ENCODE measurements at regions not wholly inside any gene's neighbourhood (a gene's known extent, or its start where the extent isn't known, plus 50 kb on each side); places are given as distances from the start of the nearest gene placed in this dataset.

- Histone ChIP-seq H3K79me2 (ENCODE audit: control insufficient read depth, insufficient read depth, low read length, poor library complexity) (no peaks in the 10 kb centered on the region), H2BK12ac (ENCODE audit: low read length) (peak overlapping the region; percentile 93), H3K79me1 (ENCODE audit: low read length) (peaks cover 36% of the 10 kb centered on the region), H3K36me3 (ENCODE audit: control insufficient read depth in 1 of 2, insufficient read depth in 2 of 2, low read length in 2 of 2) (no peaks in the 10 kb centered on the region), H2AK5ac (ENCODE audit: low read length) (peak overlapping the region; percentile 67), H3K4me1 (ENCODE audit: control insufficient read depth in 1 of 2, insufficient read depth in 2 of 2, low read length in 2 of 2) (peaks cover 20 to 25% of the 10 kb centered on the region in 2 experiments), H3K27me3 (ENCODE audit: insufficient read depth, low read length) (no peaks in the 10 kb centered on the region), H3K9ac (ENCODE audit: low read length) (no peak overlapping the region), H3K4ac (ENCODE audit: low read depth, low read length) (peak overlapping the region; percentile 37), H2AFZ (ENCODE audit: insufficient read depth, low read length, poor library complexity) (peak overlapping the region; percentile 30), H3K9me3 (ENCODE audit: insufficient read depth, low read depth, low read length) (no peaks in the 10 kb centered on the region), H3K14ac (ENCODE audit: low read length) (peak overlapping the region; percentile 55), H3K4me3 (ENCODE audit: low read depth, low read length) (no peak overlapping the region), H3K23ac (ENCODE audit: low read length) (no peak overlapping the region), H3K4me2 (ENCODE audit: low read length) (no peak overlapping the region), H4K8ac (ENCODE audit: low read depth, low read length) (peak overlapping the region; percentile 75), H2BK5ac (ENCODE audit: low read depth, low read length, poor library complexity) (peak overlapping the region; percentile 89), H2BK120ac (ENCODE audit: insufficient read depth, low read length, poor library complexity) (peak overlapping the region; percentile 94), H3K27ac (ENCODE audit: low read depth, low read length) (peak overlapping the region; percentile 83), H4K91ac (ENCODE audit: low read depth, low read length) (peak overlapping the region; percentile 94), H3K18ac (ENCODE audit: low read length) (peak overlapping the region; percentile 84), H4K12ac (ENCODE audit: low read depth, low read length) (peak overlapping the region; percentile 73)
- DNase-seq = no peak
- WGBS (ENCODE audit: extremely low coverage, insufficient coverage, insufficient read length) = no CpG with 5 or more reads among the region's 15 CpGs
Measured at GRCh38 chr7:3243680-3244079, 57.4 kb upstream of the SDK1 start.

GRCh38 chr7:3244241-3244814 is 56.7 kb upstream of the SDK1 start:
- Histone ChIP-seq H2BK120ac (ENCODE audit: insufficient read depth, low read length, poor library complexity) (peak overlapping the region; percentile 94), H3K79me2 (ENCODE audit: control insufficient read depth, insufficient read depth, low read length, poor library complexity) (no peaks in the 10 kb centered on the region), H3K36me3 (ENCODE audit: control insufficient read depth in 1 of 2, insufficient read depth in 2 of 2, low read length in 2 of 2) (no peaks in the 10 kb centered on the region)

GRCh38 chr7:3245077-3245476 is 56.0 kb upstream of the SDK1 start:
- no peak overlapping the region for H2AFZ ChIP-seq (ENCODE audit: insufficient read depth, low read length, poor library complexity)
- no peak overlapping the region for H2AK5ac ChIP-seq (ENCODE audit: low read length)
- peaks cover 24 to 30% of the 10 kb centered on the region in 2 experiments for H3K4me1 ChIP-seq (ENCODE audit: control insufficient read depth in 1 of 2, insufficient read depth in 2 of 2, low read length in 2 of 2)
- H3K79me2 ChIP-seq (ENCODE audit: control insufficient read depth, insufficient read depth, low read length, poor library complexity) = no peaks in the 10 kb centered on the region
- peak overlapping the region; percentile 61 for H2BK120ac ChIP-seq (ENCODE audit: insufficient read depth, low read length, poor library complexity)
- peak overlapping the region; percentile 87 for H3K27ac ChIP-seq (ENCODE audit: low read depth, low read length)
- H3K36me3 ChIP-seq (ENCODE audit: control insufficient read depth in 1 of 2, insufficient read depth in 2 of 2, low read length in 2 of 2) = no peaks in the 10 kb centered on the region
- H3K18ac ChIP-seq (ENCODE audit: low read length) = no peak overlapping the region
- peak overlapping the region; percentile 10 for H4K8ac ChIP-seq (ENCODE audit: low read depth, low read length)
- H3K79me1 ChIP-seq (ENCODE audit: low read length) = peaks cover 40% of the 10 kb centered on the region
- H4K91ac ChIP-seq (ENCODE audit: low read depth, low read length) = peak overlapping the region; percentile 90
- H3K4ac ChIP-seq (ENCODE audit: low read depth, low read length) = no peak overlapping the region
- no CpG with 5 or more reads among the region's 2 CpGs for WGBS (ENCODE audit: extremely low coverage, insufficient coverage, insufficient read length)
- H2BK5ac ChIP-seq (ENCODE audit: low read depth, low read length, poor library complexity) = peak overlapping the region; percentile 60
- H4K12ac ChIP-seq (ENCODE audit: low read depth, low read length) = no peak overlapping the region
- H3K9ac ChIP-seq (ENCODE audit: low read length) = no peak overlapping the region
- no peaks in the 10 kb centered on the region for H3K9me3 ChIP-seq (ENCODE audit: insufficient read depth, low read depth, low read length)
- H3K27me3 ChIP-seq (ENCODE audit: insufficient read depth, low read length) = no peaks in the 10 kb centered on the region
- H3K14ac ChIP-seq (ENCODE audit: low read length) = peak overlapping the region; percentile 2
- no peak overlapping the region for H3K4me2 ChIP-seq (ENCODE audit: low read length)
- peak overlapping the region; percentile 82 for H2BK12ac ChIP-seq (ENCODE audit: low read length)
- no peak overlapping the region for H3K23ac ChIP-seq (ENCODE audit: low read length)
- no peak overlapping the region for H3K4me3 ChIP-seq (ENCODE audit: low read depth, low read length)
- no peak for DNase-seq

More at GRCh38 chr7:3244241-3244814, 56.7 kb upstream of the SDK1 start:
- Histone ChIP-seq H3K9me3 (ENCODE audit: insufficient read depth, low read depth, low read length) (no peaks in the 10 kb centered on the region), H3K23ac (ENCODE audit: low read length) (no peak overlapping the region), H4K91ac (ENCODE audit: low read depth, low read length) (peak overlapping the region; percentile 94), H3K18ac (ENCODE audit: low read length) (no peak overlapping the region), H4K8ac (ENCODE audit: low read depth, low read length) (peak overlapping the region; percentile 75), H3K4me1 (ENCODE audit: control insufficient read depth in 1 of 2, insufficient read depth in 2 of 2, low read length in 2 of 2) (peaks cover 24 to 30% of the 10 kb centered on the region in 2 experiments), H3K4ac (ENCODE audit: low read depth, low read length) (peak overlapping the region; percentile 34), H3K9ac (ENCODE audit: low read length) (no peak overlapping the region), H4K12ac (ENCODE audit: low read depth, low read length) (no peak overlapping the region), H2AK5ac (ENCODE audit: low read length) (peak overlapping the region; percentile 26), H2BK12ac (ENCODE audit: low read length) (peak overlapping the region; percentile 93), H3K79me1 (ENCODE audit: low read length) (peaks cover 40% of the 10 kb centered on the region), H2BK5ac (ENCODE audit: low read depth, low read length, poor library complexity) (peak overlapping the region; percentile 89), H2AFZ (ENCODE audit: insufficient read depth, low read length, poor library complexity) (no peak overlapping the region), H3K27me3 (ENCODE audit: insufficient read depth, low read length) (no peaks in the 10 kb centered on the region), H3K14ac (ENCODE audit: low read length) (peak overlapping the region; percentile 55), H3K4me2 (ENCODE audit: low read length) (peak overlapping the region; percentile 23), H3K4me3 (ENCODE audit: low read depth, low read length) (no peak overlapping the region), H3K27ac (ENCODE audit: low read depth, low read length) (peak overlapping the region; percentile 83)
- no CpG with 5 or more reads among the region's 7 CpGs for WGBS (ENCODE audit: extremely low coverage, insufficient coverage, insufficient read length)
- no peak for DNase-seq

- H3K27me3 ChIP-seq (ENCODE audit: insufficient read depth, low read length) = no peaks in the 10 kb centered on the region
- peak overlapping the region; percentile 60 for H2BK5ac ChIP-seq (ENCODE audit: low read depth, low read length, poor library complexity)
- H3K18ac ChIP-seq (ENCODE audit: low read length) = peak overlapping the region; percentile 26
- H2AFZ ChIP-seq (ENCODE audit: insufficient read depth, low read length, poor library complexity) = no peak overlapping the region
- peak overlapping the region; percentile 87 for H3K27ac ChIP-seq (ENCODE audit: low read depth, low read length)
- WGBS (ENCODE audit: extremely low coverage, insufficient coverage, insufficient read length) = no CpG with 5 or more reads among the region's 3 CpGs
- peak overlapping the region; percentile 2 for H2AK5ac ChIP-seq (ENCODE audit: low read length)
- H3K9me3 ChIP-seq (ENCODE audit: insufficient read depth, low read depth, low read length) = no peaks in the 10 kb centered on the region
- H3K14ac ChIP-seq (ENCODE audit: low read length) = peak overlapping the region; percentile 2
- peak overlapping the region; percentile 90 for H4K91ac ChIP-seq (ENCODE audit: low read depth, low read length)
- H3K4ac ChIP-seq (ENCODE audit: low read depth, low read length) = no peak overlapping the region
- H4K12ac ChIP-seq (ENCODE audit: low read depth, low read length) = no peak overlapping the region
- peak overlapping the region; percentile 8 for H4K8ac ChIP-seq (ENCODE audit: low read depth, low read length)
- H3K9ac ChIP-seq (ENCODE audit: low read length) = no peak overlapping the region
- peaks cover 24 to 31% of the 10 kb centered on the region in 2 experiments for H3K4me1 ChIP-seq (ENCODE audit: control insufficient read depth in 1 of 2, insufficient read depth in 2 of 2, low read length in 2 of 2)
- peak overlapping the region; percentile 82 for H2BK12ac ChIP-seq (ENCODE audit: low read length)
- H3K23ac ChIP-seq (ENCODE audit: low read length) = no peak overlapping the region
- H3K36me3 ChIP-seq (ENCODE audit: control insufficient read depth in 1 of 2, insufficient read depth in 2 of 2, low read length in 2 of 2) = no peaks in the 10 kb centered on the region
- H3K79me2 ChIP-seq (ENCODE audit: control insufficient read depth, insufficient read depth, low read length, poor library complexity) = no peaks in the 10 kb centered on the region
- no peak overlapping the region for H3K4me2 ChIP-seq (ENCODE audit: low read length)
- DNase-seq = no peak
- peak overlapping the region; percentile 61 for H2BK120ac ChIP-seq (ENCODE audit: insufficient read depth, low read length, poor library complexity)
- no peak overlapping the region for H3K4me3 ChIP-seq (ENCODE audit: low read depth, low read length)
- peaks cover 39% of the 10 kb centered on the region for H3K79me1 ChIP-seq (ENCODE audit: low read length)
Measured at GRCh38 chr7:3245721-3246120, 55.3 kb upstream of the SDK1 start.

Data from trophoblast cell (in vitro differentiated cells and primary cell).